ENCODE measurements at regions not wholly inside any gene's neighbourhood (a gene's known extent, or its start where the extent isn't known, plus 50 kb on each side); places are given as distances from the start of the nearest gene placed in this dataset.

GRCh38 chr14:97155814-97156213 is 358.6 kb downstream of the VRK1 start:
- TF ChIP-seq CTCF (IDR thresholded peaks at IDR 0.05): no peak
- no peak for TF ChIP-seq POLR2A (IDR thresholded peaks at IDR 0.05)
